Body of pancreas (tissue), 4 donors: ENCODE measurements at regions not wholly inside any gene's neighbourhood (a gene's known extent, or its start where the extent isn't known, plus 50 kb on each side); places are given as distances from the start of the nearest gene placed in this dataset.

Experiments used
- ATAC-seq: fragments of 150-250 bp; one replicate; pipeline ENCODE4 v1.9.1; 2016
- DNase-seq, 4 donors: peaks; one replicate each; pipeline ENCODE4 v3.0.0-alpha.2; 2019
- H3K27ac ChIP-seq, 4 donors: fragments of 200-600 bp; sonication (generic); 1 replicate in 3 of 4; 2 replicates in 1 of 4; pipeline versions ENCODE4 v1.5.1 to v1.6.1; 2016 to 2019; ENCODE audit warnings: mild to moderate bottlenecking in 1 of 4, mixed read lengths in 1 of 4, moderate library complexity in 1 of 4
- H3K27me3 ChIP-seq, 2 donors: fragments of 200-600 bp; sonication (generic); one replicate each; pipeline ENCODE4 v1.6.0; 2016; ENCODE audit warnings: mild to moderate bottlenecking in 1 of 2
- H3K36me3 ChIP-seq, 2 donors: fragments of 200-600 bp; sonication (generic); replicated peaks in 1 of 2; 2 replicates each; pipeline ENCODE4 v1.5.1; 2016; ENCODE audit warnings: low read depth in 2 of 2; ENCODE audit not compliant: insufficient read depth in 1 of 2
- H3K4me1 ChIP-seq: fragments of 200-600 bp; sonication (generic); one replicate; pipeline ENCODE4 v1.6.0; 2016
- H3K4me3 ChIP-seq, 2 donors: fragments of 200-600 bp; sonication (generic); 1 replicate in 1 of 2; 2 replicates in 1 of 2; pipeline ENCODE4 v1.5.1; 2016 to 2019
- H3K9me3 ChIP-seq, 3 donors: fragments of 200-600 bp; sonication (generic); 1 replicate in 2 of 3; 2 replicates in 1 of 3; pipeline ENCODE4 v1.5.1; 2016
- CTCF ChIP-seq, 7 experiments: fragments of 450-650 bp in 4 of 7; fragments of 200-600 bp in 3 of 7; sonication (generic) in 3 of 7; IDR thresholded peaks; one replicate each; pipeline ENCODE4 v1.5.1; 2016 to 2019; ENCODE audit warnings: antibody characterized with exemption in 7 of 7
- POLR2A ChIP-seq, 3 donors: fragments of 450-650 bp; IDR thresholded peaks; one replicate each; pipeline ENCODE4 v1.6.1; 2016; ENCODE audit warnings: antibody characterized with exemption in 3 of 3, mild to moderate bottlenecking in 2 of 3
- WGBS, 2 donors: methylation state at CpG; one replicate each; pipeline ENCODE4 v1.1.5; 2017; 5-methylcytosine and 5-hydroxymethylcytosine counted together
- intact Hi-C: fragments of 100-400 bp; cut with DNase I; formaldehyde crosslinking; loops from one replicate; pipeline ENCODE4 v1.15.1; 2023

GRCh38 chr1:219340796-219341195, 167.1 kb downstream of the LYPLAL1 start:
- WGBS, 2 donors, result 85 to 89% methylated on average over 1 of the region's 1 CpG
- H3K36me3 ChIP-seq, result no peaks in the 10 kb centered on the region
- H3K27me3 ChIP-seq, result no peaks in the 10 kb centered on the region
- H3K9me3 ChIP-seq, result no peaks in the 10 kb centered on the region
- ATAC-seq, result no peak
- TF ChIP-seq CTCF (IDR thresholded peaks at IDR 0.05) (no peak), POLR2A (IDR thresholded peaks at IDR 0.05) (no peak)
- intact Hi-C loops, result no loop called here
- H3K4me1 ChIP-seq, result no peaks in the 10 kb centered on the region
- no peak overlapping the region for H3K4me3 ChIP-seq
- H3K27ac ChIP-seq, result no peak overlapping the region
- no peak for DNase-seq

- Histone ChIP-seq H3K36me3 (no peaks in the 10 kb centered on the region), H3K27ac (no peak overlapping the region), H3K27me3 (no peaks in the 10 kb centered on the region), H3K4me3 (no peak overlapping the region), H3K9me3 (no peaks in the 10 kb centered on the region), H3K4me1 (no peaks in the 10 kb centered on the region)
- TF ChIP-seq CTCF (IDR thresholded peaks at IDR 0.05), result no peak
- TF ChIP-seq POLR2A (IDR thresholded peaks at IDR 0.05), result no peak
- ATAC-seq (no peak), DNase-seq (no peak)
- 50 to 66% methylated on average over 1 of the region's 1 CpG for WGBS, 2 donors
- intact Hi-C loops, result no loop called here
Observed at GRCh38 chr1:219339466-219339865, 165.8 kb downstream of the LYPLAL1 start.

GRCh38 chr1:219337588-219337987, 163.9 kb downstream of the LYPLAL1 start:
- H3K4me1 ChIP-seq, result no peaks in the 10 kb centered on the region
- WGBS, 2 donors, result 89 to 94% methylated on average over 1 of the region's 1 CpG
- intact Hi-C loops, result no loop called here

GRCh38 chr1:219333626-219334025, 159.9 kb downstream of the LYPLAL1 start:
- intact Hi-C loops, result no loop called here
- TF ChIP-seq CTCF (IDR thresholded peaks at IDR 0.05) (no peak), POLR2A (IDR thresholded peaks at IDR 0.05) (no peak)

More at GRCh38 chr1:219337588-219337987, 163.9 kb downstream of the LYPLAL1 start:
- TF ChIP-seq CTCF (IDR thresholded peaks at IDR 0.05), result no peak
- no peak for TF ChIP-seq POLR2A (IDR thresholded peaks at IDR 0.05)
- DNase-seq, result no peak
- Histone ChIP-seq H3K4me3 (no peak overlapping the region), H3K36me3 (no peaks in the 10 kb centered on the region), H3K9me3 (no peaks in the 10 kb centered on the region), H3K27me3 (no peaks in the 10 kb centered on the region), H3K27ac (no peak overlapping the region)
- ATAC-seq, result no peak

GRCh38 chr1:219331424-219331823, 157.7 kb downstream of the LYPLAL1 start:
- ATAC-seq (no peak), DNase-seq (peak in 2 of 4 donors; percentile 13)
- Histone ChIP-seq H3K36me3 (no peaks in the 10 kb centered on the region), H3K9me3 (no peaks in the 10 kb centered on the region), H3K4me3 (no peak overlapping the region), H3K27ac (no peak overlapping the region), H3K4me1 (peaks cover 9% of the 10 kb centered on the region), H3K27me3 (no peaks in the 10 kb centered on the region)
- intact Hi-C loops, result no loop called here
- WGBS, 2 donors, result 31 to 34% methylated on average over 5 of the region's 5 CpGs
- TF ChIP-seq CTCF (IDR thresholded peaks at IDR 0.05) (no peak), POLR2A (IDR thresholded peaks at IDR 0.05) (no peak)

More at GRCh38 chr1:219333626-219334025, 159.9 kb downstream of the LYPLAL1 start:
- WGBS, 2 donors, result 87 to 95% methylated on average over 1 of the region's 1 CpG
- no peak for ATAC-seq
- Histone ChIP-seq H3K4me1 (peaks cover 9% of the 10 kb centered on the region), H3K36me3 (no peaks in the 10 kb centered on the region), H3K4me3 (no peak overlapping the region), H3K27ac (no peak overlapping the region), H3K9me3 (no peaks in the 10 kb centered on the region), H3K27me3 (no peaks in the 10 kb centered on the region)
- DNase-seq, result no peak
